K562 (cell line): ENCODE measurements at regions not wholly inside any gene's neighbourhood (a gene's known extent, or its start where the extent isn't known, plus 50 kb on each side); places are given as distances from the start of the nearest gene placed in this dataset.

Source experiments
- ARID1B ChIP-seq: fragments of 450-650 bp; IDR thresholded peaks from 2 replicates; pipeline ENCODE4 v1.6.1; 2016; ENCODE audit warnings: antibody characterized with exemption, mild to moderate bottlenecking, inconsistent platforms
- EP300 ChIP-seq: IDR thresholded peaks from 2 replicates; pipeline ENCODE4 v1.6.1; 2012; ENCODE audit warnings: low read length, improper control_type of control experiment
- MAX ChIP-seq: sonication (generic); formaldehyde crosslinking; IDR thresholded peaks from 2 replicates; pipeline ENCODE4 v1.9.0; 2022; ENCODE audit warnings: mild to moderate bottlenecking, missing genetic modification reagents
- MBD2 ChIP-seq: sonication (generic); IDR thresholded peaks from 2 replicates; pipeline ENCODE4 v1.6.1; 2016; ENCODE audit warnings: low read depth, borderline replicate concordance
- PHF8 ChIP-seq: fragments of 200-600 bp; sonication (generic); IDR thresholded peaks from 2 replicates; pipeline ENCODE4 v1.6.1; 2012; ENCODE audit warnings: mixed run types, mild to moderate bottlenecking, inconsistent platforms, low read length, moderate library complexity, borderline replicate concordance
- RBBP5 ChIP-seq: fragments of 200-600 bp; sonication (generic); IDR thresholded peaks from 2 replicates; pipeline ENCODE4 v1.6.1; 2012; ENCODE audit warnings: borderline replicate concordance, mild to moderate bottlenecking, low read length, control low read depth, inconsistent platforms; ENCODE audit not compliant: insufficient read depth, poor library complexity, severe bottlenecking
- SMARCA4 ChIP-seq: fragments of 450-650 bp; IDR thresholded peaks from 2 replicates; pipeline ENCODE4 v1.6.1; 2016
- SUPT5H ChIP-seq: fragments of 450-650 bp; IDR thresholded peaks from 2 replicates; pipeline ENCODE4 v1.6.1; 2016
- TAF7 ChIP-seq: fragments of 450-650 bp; IDR thresholded peaks from 2 replicates; pipeline ENCODE4 v1.6.1; 2016; ENCODE audit warnings: missing genetic modification characterization, missing compliant biosample characterization
- TFE3 ChIP-seq: fragments of 450-650 bp; formaldehyde crosslinking; IDR thresholded peaks from 2 replicates; pipeline ENCODE4 v1.4.0; 2020; ENCODE audit warnings: mild to moderate bottlenecking, mixed read lengths
- TOE1 ChIP-seq, 2 experiments: fragments of 450-650 bp in 1 of 2; sonication (generic) in 1 of 2; formaldehyde crosslinking in 1 of 2; IDR thresholded peaks; 2 replicates each; pipeline versions ENCODE4 v1.7.1 to v1.8.0; 2016 to 2022; ENCODE audit warnings: borderline replicate concordance in 2 of 2, mild to moderate bottlenecking in 2 of 2, antibody characterized with exemption in 1 of 2, inconsistent platforms in 1 of 2, low read depth in 1 of 2, missing genetic modification reagents in 1 of 2, moderate library complexity in 1 of 2
- TF ChIP-seq, protein P1 (sequence below), 2 experiments: fragments of 450-650 bp; IDR thresholded peaks; 2 replicates each; pipeline ENCODE4 v1.6.1; 2016; ENCODE audit warnings: mild to moderate bottlenecking in 2 of 2, borderline replicate concordance in 1 of 2, low read depth in 1 of 2, moderate library complexity in 1 of 2
- TF ChIP-seq, protein P2 (sequence below): sonication (generic); formaldehyde crosslinking; IDR thresholded peaks from 2 replicates; pipeline ENCODE4 v1.8.0; 2022; ENCODE audit warnings: missing genetic modification reagents, mild to moderate bottlenecking, moderate library complexity, borderline replicate concordance

DNA sequence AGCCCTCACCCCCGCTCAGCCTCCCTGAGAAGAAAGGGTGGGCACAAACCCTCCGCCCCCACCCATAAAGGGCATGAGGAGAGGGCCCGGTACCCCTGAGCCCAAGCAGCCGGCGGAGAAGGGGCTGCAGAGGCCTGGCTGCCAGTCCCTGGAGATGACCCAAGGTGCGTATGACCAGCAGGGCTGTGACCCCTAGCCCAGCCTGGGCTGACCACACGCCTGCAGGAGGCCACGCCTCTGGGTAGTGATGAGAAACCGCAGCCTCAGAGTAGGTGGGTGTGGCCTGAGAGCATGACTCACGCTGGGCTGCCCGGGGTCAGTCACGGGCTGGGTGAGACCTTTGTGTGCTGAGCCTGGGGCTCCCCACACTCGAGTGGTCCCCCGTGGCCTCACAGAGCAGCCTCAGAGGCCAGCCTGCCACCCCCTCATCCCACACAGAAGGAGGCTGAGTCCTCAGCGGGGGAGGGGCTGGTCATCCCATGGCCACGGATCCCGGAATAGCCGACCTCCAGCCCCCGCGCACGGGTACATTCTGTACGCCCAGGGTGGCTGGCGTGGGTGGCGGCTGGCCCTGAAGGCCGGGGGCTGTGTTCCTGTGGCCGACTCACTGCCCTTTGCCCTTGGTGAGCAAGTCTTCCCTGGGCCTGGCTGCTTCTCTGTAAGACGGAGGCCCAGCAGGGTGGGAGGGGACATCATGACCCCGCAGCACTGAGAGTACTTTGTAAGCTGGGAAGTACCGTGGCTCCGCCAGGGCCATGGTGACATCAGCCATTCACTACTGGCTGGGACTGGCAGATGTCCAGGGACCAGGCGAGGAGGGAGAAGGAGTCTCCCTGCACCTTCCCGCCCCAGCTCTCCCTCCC lies 110.8 kb upstream of the OTOS start (continued):
- TF ChIP-seq, protein P1, sequence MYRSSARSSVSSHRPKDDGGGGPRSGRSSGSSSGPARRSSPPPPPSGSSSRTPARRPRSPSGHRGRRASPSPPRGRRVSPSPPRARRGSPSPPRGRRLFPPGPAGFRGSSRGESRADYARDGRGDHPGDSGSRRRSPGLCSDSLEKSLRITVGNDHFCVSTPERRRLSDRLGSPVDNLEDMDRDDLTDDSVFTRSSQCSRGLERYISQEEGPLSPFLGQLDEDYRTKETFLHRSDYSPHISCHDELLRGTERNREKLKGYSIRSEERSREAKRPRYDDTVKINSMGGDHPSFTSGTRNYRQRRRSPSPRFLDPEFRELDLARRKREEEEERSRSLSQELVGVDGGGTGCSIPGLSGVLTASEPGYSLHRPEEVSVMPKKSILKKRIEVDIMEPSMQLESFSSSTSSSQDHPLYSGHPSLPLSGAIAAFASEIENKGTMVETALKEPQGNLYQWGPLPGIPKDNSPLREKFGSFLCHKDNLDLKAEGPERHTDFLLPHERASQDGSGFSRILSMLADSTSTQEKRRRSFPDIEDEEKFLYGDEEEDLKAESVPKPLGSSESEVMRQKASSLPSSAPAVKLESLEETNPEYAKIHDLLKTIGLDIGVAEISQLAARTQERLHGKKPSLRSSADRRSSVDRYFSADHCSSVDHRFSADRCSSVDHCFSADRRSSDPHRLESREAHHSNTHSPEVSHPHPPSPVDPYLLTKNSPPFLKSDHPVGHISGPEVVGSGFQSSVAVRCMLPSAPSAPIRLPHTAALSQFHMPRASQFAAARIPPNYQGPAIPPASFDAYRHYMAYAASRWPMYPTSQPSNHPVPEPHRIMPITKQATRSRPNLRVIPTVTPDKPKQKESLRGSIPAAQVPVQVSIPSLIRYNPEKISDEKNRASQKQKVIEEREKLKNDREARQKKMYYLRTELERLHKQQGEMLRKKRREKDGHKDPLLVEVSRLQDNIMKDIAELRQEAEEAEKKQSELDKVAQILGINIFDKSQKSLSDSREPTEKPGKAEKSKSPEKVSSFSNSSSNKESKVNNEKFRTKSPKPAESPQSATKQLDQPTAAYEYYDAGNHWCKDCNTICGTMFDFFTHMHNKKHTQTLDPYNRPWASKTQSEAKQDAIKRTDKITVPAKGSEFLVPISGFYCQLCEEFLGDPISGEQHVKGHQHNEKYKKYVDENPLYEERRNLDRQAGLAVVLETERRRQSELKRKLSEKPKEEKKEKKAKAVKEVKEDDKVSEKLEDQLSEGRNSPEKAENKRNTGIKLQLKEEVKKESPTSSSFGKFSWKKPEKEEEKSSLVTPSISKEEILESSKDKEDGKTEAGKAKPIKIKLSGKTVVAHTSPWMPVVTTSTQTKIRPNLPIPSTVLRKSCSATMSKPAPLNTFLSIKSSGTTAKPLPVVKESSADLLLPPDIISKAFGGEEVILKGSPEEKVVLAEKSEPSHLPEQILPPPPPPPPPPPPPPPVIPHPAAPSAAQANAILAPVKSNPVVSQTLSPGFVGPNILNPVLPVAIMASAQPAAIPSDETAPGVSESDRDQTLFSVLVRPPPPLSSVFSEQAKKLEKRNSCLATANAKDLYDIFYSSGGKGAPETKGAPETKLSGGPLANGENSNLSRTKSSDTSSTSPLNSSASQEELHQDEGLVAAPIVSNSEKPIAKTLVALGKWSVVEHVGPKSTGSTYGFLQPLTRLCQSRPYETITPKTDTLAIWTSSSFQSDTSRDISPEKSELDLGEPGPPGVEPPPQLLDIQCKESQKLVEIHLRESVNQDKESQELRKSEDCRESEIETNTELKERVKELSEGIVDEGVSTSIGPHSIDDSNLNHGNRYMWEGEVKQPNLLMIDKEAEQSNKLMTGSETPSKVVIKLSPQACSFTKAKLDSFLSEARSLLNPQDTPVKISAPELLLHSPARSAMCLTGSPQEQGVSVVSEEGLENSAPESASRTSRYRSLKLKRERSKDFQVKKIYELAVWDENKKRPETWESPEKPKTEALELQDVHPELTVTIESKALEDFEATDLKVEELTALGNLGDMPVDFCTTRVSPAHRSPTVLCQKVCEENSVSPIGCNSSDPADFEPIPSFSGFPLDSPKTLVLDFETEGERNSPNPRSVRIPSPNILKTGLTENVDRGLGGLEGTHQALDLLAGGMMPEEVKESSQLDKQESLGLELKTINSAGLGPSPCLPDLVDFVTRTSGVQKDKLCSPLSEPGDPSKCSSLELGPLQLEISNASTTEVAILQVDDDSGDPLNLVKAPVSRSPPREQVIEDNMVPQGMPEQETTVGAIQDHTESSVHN (IDR thresholded peaks at IDR 0.05; ENCODE audit: borderline replicate concordance in 1 of 2, low read depth in 1 of 2) = peak in 1 of 2 experiments; percentile 70; a peak in 1 of 4 replicates
- TF ChIP-seq MBD2 (peak; percentile 36; the same call in 1 of the 2 replicates), SUPT5H (peak; percentile 57; the same call in 1 of the 2 replicates), PHF8 (peak; percentile 70; the same call in 1 of the 2 replicates), SMARCA4 (peak; percentile 77), ARID1B (peak; percentile 79), TFE3 (CRISPR knock-in tag) (no peak), TAF7 (no peak), TOE1 (IDR thresholded peaks at IDR 0.05; ENCODE audit: borderline replicate concordance) (peak; percentile 48; the same call in 1 of the 2 replicates), TOE1 (CRISPR knock-in tag; IDR thresholded peaks at IDR 0.05; ENCODE audit: borderline replicate concordance, low read depth) (peak; percentile 62; the same call in 1 of the 2 replicates), RBBP5 (peak; percentile 54), MAX (CRISPR knock-in tag) (peak; percentile 58), EP300 (0 out of 2 replicates have a peak, but pooled peaks have one; percentile 2)
- TF ChIP-seq, protein P2, sequence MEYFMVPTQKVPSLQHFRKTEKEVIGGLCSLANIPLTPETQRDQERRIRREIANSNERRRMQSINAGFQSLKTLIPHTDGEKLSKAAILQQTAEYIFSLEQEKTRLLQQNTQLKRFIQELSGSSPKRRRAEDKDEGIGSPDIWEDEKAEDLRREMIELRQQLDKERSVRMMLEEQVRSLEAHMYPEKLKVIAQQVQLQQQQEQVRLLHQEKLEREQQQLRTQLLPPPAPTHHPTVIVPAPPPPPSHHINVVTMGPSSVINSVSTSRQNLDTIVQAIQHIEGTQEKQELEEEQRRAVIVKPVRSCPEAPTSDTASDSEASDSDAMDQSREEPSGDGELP = peak; percentile 73
